Chondrocyte (in vitro differentiated cells): ENCODE measurements at regions not wholly inside any gene's neighbourhood (a gene's known extent, or its start where the extent isn't known, plus 50 kb on each side); places are given as distances from the start of the nearest gene placed in this dataset.

Experiments used
- DNase-seq: peaks from one replicate; pipeline ENCODE4 v3.0.0; 2021; ENCODE audit warnings: mixed read lengths, low spot score
- H3K27ac Mint-ChIP-seq: one replicate; pipeline ENCODE4 v1.8.0; 2021; ENCODE audit warnings: mild to moderate bottlenecking, moderate library complexity, mixed read lengths; ENCODE audit not compliant: unreplicated experiment
- H3K27me3 Mint-ChIP-seq: 2 replicates; pipeline ENCODE4 v1.8.0; 2021; ENCODE audit warnings: low read depth, mixed read lengths
- H3K36me3 Mint-ChIP-seq: 2 replicates; pipeline ENCODE4 v1.8.0; 2021; ENCODE audit warnings: low read depth, mixed read lengths
- H3K4me1 Mint-ChIP-seq: 2 replicates; pipeline ENCODE4 v1.8.0; 2021; ENCODE audit warnings: low read depth, mild to moderate bottlenecking, mixed read lengths
- H3K4me3 Mint-ChIP-seq: one replicate; pipeline ENCODE4 v1.8.0; 2021; ENCODE audit warnings: mild to moderate bottlenecking, moderate library complexity, mixed read lengths; ENCODE audit not compliant: unreplicated experiment
- H3K9me3 Mint-ChIP-seq: 2 replicates; pipeline ENCODE4 v1.8.0; 2021; ENCODE audit warnings: low read depth, mixed read lengths
- CTCF ChIP-seq: fragments of 200-600 bp; sonication (generic); IDR thresholded peaks from 2 replicates; pipeline ENCODE4 v1.5.0; 2021; ENCODE audit warnings: antibody characterized with exemption, mild to moderate bottlenecking, moderate library complexity

GRCh38 chr2:220572385-220572784 is 945.0 kb downstream of the SLC4A3 start:
- Mint-ChIP-seq H3K27me3 (no peaks in the 10 kb centered on the region), H3K36me3 (no peaks in the 10 kb centered on the region), H3K9me3 (no peaks in the 10 kb centered on the region), H3K27ac (no peak overlapping the region), H3K4me1 (no peaks in the 10 kb centered on the region), H3K4me3 (no peak overlapping the region)
- DNase-seq: no peak
- no peak for TF ChIP-seq CTCF

GRCh38 chr2:220574038-220574437 is 946.6 kb downstream of the SLC4A3 start:
- Mint-ChIP-seq H3K9me3 (no peaks in the 10 kb centered on the region), H3K27me3 (no peaks in the 10 kb centered on the region), H3K4me3 (no peak overlapping the region), H3K27ac (no peak overlapping the region), H3K4me1 (no peaks in the 10 kb centered on the region), H3K36me3 (no peaks in the 10 kb centered on the region)
- TF ChIP-seq CTCF: no peak
- no peak for DNase-seq

- no peak overlapping the region for H3K27ac Mint-ChIP-seq
- no peaks in the 10 kb centered on the region for H3K36me3 Mint-ChIP-seq
- TF ChIP-seq CTCF: no peak
- no peak for DNase-seq
- no peak overlapping the region for H3K4me3 Mint-ChIP-seq
- H3K4me1 Mint-ChIP-seq: no peaks in the 10 kb centered on the region
- no peaks in the 10 kb centered on the region for H3K27me3 Mint-ChIP-seq
- H3K9me3 Mint-ChIP-seq: no peaks in the 10 kb centered on the region
These were observed 948.5 kb downstream of the SLC4A3 start for GRCh38 chr2:220575963-220576362.

- Mint-ChIP-seq H3K36me3 (no peaks in the 10 kb centered on the region), H3K4me1 (peaks cover under 1% of the 10 kb centered on the region), H3K27me3 (no peaks in the 10 kb centered on the region), H3K9me3 (no peaks in the 10 kb centered on the region), H3K27ac (no peak overlapping the region), H3K4me3 (no peak overlapping the region)
- no peak for DNase-seq
- no peak for TF ChIP-seq CTCF
These were observed 952.0 kb downstream of the SLC4A3 start for GRCh38 chr2:220579452-220579851.

GRCh38 chr2:220580113-220580512 is 952.7 kb downstream of the SLC4A3 start:
- Mint-ChIP-seq H3K27ac (no peak overlapping the region), H3K4me3 (no peak overlapping the region), H3K4me1 (peaks cover 7% of the 10 kb centered on the region), H3K27me3 (no peaks in the 10 kb centered on the region), H3K36me3 (no peaks in the 10 kb centered on the region), H3K9me3 (no peaks in the 10 kb centered on the region)
- DNase-seq: no peak
- no peak for TF ChIP-seq CTCF
